Esophagus (tissue), 2 donors: ENCODE measurements at regions not wholly inside any gene's neighbourhood (a gene's known extent, or its start where the extent isn't known, plus 50 kb on each side); places are given as distances from the start of the nearest gene placed in this dataset.

ENCODE experiments used
- H3K27ac ChIP-seq, 2 donors: one replicate each; pipeline ENCODE4 v1.5.1; 2013; ENCODE audit warnings: low read depth in 2 of 2, mild to moderate bottlenecking in 2 of 2, inconsistent platforms in 1 of 2, low read length in 1 of 2, moderate library complexity in 1 of 2
- H3K27me3 ChIP-seq, 2 donors: one replicate each; pipeline ENCODE4 v1.6.1; 2013; ENCODE audit warnings: low read length in 2 of 2, control low read depth in 1 of 2, mild to moderate bottlenecking in 1 of 2; ENCODE audit not compliant: insufficient read depth in 2 of 2, control insufficient read depth in 1 of 2
- H3K36me3 ChIP-seq, 2 donors: one replicate each; pipeline ENCODE4 v1.6.1; 2013; ENCODE audit warnings: low read length in 1 of 2; ENCODE audit not compliant: control insufficient read depth in 2 of 2, insufficient read depth in 2 of 2
- H3K4me1 ChIP-seq, 2 donors: one replicate each; pipeline ENCODE4 v1.6.1; 2013; ENCODE audit warnings: low read length in 1 of 2; ENCODE audit not compliant: control insufficient read depth in 2 of 2, insufficient read depth in 2 of 2
- H3K4me3 ChIP-seq, 2 donors: one replicate each; pipeline ENCODE4 v1.5.1; 2013; ENCODE audit warnings: low read length in 2 of 2, mild to moderate bottlenecking in 2 of 2, low read depth in 1 of 2, moderate library complexity in 1 of 2
- H3K9me3 ChIP-seq, 2 donors: one replicate each; pipeline ENCODE4 v1.6.1; 2013; ENCODE audit warnings: mild to moderate bottlenecking in 2 of 2, low read depth in 1 of 2, low read length in 1 of 2, moderate library complexity in 1 of 2; ENCODE audit not compliant: control insufficient read depth in 2 of 2, insufficient read depth in 1 of 2
- WGBS, 2 donors: extraction: QIAGEN DNeasy Blood & Tissue Kit; methylation state at CpG; one replicate each; pipeline ENCODE4 v1.1.7; 2013; 5-methylcytosine and 5-hydroxymethylcytosine counted together
- donor health status: healthy with polysubstance abuse.
- donor health status: Bipolar disorder and iron deficiency.

DNA sequence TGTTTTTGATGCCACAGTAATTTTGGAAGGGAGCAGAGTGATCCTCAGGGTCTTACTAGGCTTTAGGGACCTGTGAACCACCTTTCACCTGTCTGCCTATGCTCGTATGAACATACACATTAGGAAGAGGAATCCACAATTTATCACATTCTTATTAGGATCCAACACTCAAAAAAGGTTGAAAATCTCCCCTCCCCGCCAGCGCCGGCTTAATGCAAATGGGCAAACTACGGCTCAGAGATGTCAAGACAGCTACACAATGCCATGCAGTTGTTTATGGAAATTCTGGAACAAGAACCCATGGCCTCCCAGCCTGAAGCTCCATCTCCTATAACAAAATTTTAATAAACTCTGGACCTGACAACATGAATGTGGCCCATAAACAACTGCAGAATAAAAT, 375.9 kb upstream of the ACVR2A start:
- Histone ChIP-seq H3K4me3 (no peak overlapping the region), H3K27me3 (no peaks in the 10 kb centered on the region), H3K27ac (no peak overlapping the region), H3K4me1 (no peaks in the 10 kb centered on the region), H3K36me3 (no peaks in the 10 kb centered on the region), H3K9me3 (no peaks in the 10 kb centered on the region)
- 84 to 86% methylated on average over 5 of the region's 5 CpGs for WGBS, 2 donors

DNA sequence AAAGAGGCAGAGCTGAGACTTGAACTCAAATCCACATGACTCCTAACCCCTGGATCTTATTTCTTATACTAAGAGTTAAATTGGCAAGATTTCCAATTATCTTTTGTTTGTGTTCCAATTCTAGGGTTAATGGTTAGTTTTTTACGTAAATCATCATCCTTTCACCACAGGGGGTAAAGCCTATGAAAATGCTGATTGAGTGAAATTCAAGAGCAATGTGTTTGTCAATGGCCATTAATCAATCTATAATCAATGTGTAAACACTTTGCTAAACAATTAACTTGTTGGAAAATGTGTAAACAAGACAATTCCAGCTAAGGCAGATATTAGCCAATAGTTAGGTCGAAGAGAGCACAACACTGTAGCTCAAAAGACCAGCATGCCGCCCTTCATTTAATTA, 376.5 kb upstream of the ACVR2A start:
- H3K4me1 ChIP-seq: no peaks in the 10 kb centered on the region
- H3K27ac ChIP-seq: no peak overlapping the region
- 80 to 89% methylated on average over 3 of the region's 3 CpGs for WGBS, 2 donors
- H3K4me3 ChIP-seq: no peak overlapping the region
- H3K27me3 ChIP-seq: no peaks in the 10 kb centered on the region
- no peaks in the 10 kb centered on the region for H3K36me3 ChIP-seq
- H3K9me3 ChIP-seq: no peaks in the 10 kb centered on the region

DNA sequence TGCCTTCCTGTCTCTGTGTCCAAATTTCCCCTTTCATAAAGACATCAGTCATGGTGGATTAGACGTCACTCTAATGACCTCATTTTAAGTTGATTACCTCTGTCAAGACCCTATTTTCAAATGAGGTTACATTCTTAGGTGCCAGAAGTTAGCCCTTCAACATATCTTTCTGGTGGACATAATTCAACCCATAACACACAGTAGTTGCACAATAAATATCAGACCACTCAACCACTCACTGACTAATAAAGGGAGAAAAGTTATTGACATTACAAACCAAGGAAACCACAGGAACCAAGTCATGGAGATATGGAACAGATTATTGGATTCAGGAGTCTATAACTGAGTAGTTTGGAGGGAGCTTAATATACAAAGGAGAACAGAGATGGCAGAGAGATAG, 377.4 kb upstream of the ACVR2A start:
- no peak overlapping the region for H3K27ac ChIP-seq
- H3K9me3 ChIP-seq: no peaks in the 10 kb centered on the region
- whole genome bisulfite sequencing, 2 donors: 77 to 86% methylated on average over 1 of the region's 1 CpG
- no peak overlapping the region for H3K4me3 ChIP-seq
- no peaks in the 10 kb centered on the region for H3K36me3 ChIP-seq
- no peaks in the 10 kb centered on the region for H3K4me1 ChIP-seq
- H3K27me3 ChIP-seq: no peaks in the 10 kb centered on the region

DNA sequence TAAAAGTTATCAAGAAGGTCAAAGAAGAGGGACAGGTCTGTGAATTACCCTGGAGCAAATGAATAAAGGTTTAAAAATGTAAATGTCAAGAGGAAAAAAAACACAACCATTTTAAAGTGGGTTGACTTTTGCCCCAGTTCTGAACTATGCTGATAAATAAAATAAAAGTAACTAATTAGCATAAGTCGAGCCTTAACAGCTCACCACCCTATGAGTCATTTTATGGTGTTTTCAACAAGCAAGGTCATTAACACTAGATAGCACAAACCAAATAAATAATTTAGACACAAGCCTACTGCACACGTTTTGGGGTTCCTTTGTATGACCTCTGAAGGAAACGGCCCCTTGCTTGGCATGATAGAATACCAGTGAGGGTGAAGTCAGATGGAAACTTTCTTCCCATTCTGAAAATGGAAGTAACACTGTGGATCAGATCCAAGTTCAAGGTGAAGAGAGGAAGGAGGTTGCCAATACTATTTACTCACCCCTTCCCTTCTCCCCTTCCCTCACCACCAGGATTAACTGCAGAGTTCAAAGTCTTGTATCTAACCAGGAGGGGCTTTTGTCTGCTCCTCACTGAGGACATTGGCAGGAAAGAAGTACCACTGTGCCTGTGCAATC, 380.0 kb upstream of the ACVR2A start:
- Histone ChIP-seq H3K27me3 (no peaks in the 10 kb centered on the region), H3K4me3 (no peak overlapping the region), H3K36me3 (no peaks in the 10 kb centered on the region), H3K27ac (no peak overlapping the region), H3K9me3 (no peaks in the 10 kb centered on the region), H3K4me1 (no peaks in the 10 kb centered on the region)
- WGBS, 2 donors: 39 to 40% methylated on average over 3 of the region's 3 CpGs

DNA sequence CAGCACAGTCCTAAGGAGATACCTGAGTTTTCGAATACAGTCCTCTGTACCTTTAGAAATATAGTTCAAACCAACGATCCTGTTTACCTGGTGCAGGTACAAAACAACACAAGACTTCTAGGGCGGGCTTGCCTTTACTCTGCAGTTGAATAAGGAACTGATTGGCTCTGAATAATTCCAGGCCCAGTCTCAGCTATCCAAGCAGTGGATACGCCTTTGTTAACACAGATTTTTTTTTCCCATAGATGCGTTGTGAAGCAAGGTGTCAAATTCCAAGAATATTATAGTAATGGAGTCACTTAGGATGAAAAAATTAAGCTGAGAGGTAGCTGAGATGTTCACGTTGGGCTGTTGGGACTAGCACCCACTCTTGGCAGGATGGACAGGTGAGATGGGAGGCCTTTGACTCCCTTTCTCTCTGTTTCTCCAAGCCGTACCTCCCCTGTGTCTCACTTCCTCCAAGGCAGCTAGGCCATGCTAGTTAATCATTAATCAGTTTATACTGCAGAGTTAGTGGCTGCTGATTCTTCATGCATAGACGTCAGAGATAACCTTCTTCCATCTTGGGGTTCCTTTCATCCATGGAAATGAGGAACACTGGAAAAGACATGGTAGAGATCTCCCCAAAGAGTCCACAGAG, 380.8 kb upstream of the ACVR2A start:
- Histone ChIP-seq H3K36me3 (no peaks in the 10 kb centered on the region), H3K27me3 (no peaks in the 10 kb centered on the region), H3K4me1 (no peaks in the 10 kb centered on the region), H3K9me3 (no peaks in the 10 kb centered on the region), H3K4me3 (no peak overlapping the region), H3K27ac (no peak overlapping the region)
- WGBS, 2 donors: 74 to 89% methylated on average over 8 of the region's 8 CpGs

DNA sequence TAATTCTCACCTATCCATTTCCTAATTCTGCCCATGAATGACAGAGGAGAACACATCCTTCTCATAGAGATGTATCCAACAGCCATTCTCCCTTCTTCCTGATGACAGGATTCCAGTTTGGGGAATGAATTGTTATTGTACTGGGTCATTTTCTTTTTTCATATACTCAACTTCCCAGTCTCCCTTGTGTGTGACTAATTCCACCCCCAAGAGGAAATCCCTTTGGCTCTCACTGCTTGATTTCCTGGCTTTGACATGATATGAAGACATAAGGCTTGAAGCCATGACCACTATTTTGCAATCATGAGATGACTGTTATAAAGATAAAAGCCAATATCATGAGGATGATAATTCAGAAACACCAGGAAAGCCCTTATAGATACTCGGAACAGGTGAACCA, 384.7 kb upstream of the ACVR2A start:
- WGBS, 2 donors: 81 to 89% methylated on average over 1 of the region's 1 CpG
- H3K9me3 ChIP-seq: no peaks in the 10 kb centered on the region
- H3K27ac ChIP-seq: no peak overlapping the region

DNA sequence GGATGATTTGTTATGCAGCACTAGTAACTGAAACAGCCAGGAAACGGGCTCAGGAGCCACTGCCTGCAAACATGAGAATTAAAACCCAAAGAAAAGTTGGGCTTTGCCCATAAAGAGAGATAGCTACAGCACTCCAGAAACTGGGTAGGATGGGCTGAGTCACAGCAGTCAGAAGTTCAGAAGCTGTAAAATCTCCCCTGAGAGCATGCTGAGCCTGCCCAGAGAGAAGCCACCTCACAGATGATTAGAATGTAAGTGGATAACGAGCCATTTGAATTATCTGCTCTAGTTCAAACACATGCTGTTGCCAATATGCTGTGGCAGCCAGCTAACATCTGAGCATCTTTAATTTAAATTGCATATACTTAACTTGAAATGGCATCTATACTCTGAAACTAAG, 388.1 kb upstream of the ACVR2A start:
- no peak overlapping the region for H3K27ac ChIP-seq
- no peaks in the 10 kb centered on the region for H3K4me1 ChIP-seq
- no peak overlapping the region for H3K4me3 ChIP-seq
- H3K27me3 ChIP-seq: no peaks in the 10 kb centered on the region
- H3K9me3 ChIP-seq: no peaks in the 10 kb centered on the region
- H3K36me3 ChIP-seq: no peaks in the 10 kb centered on the region
- WGBS, 2 donors: 80 to 82% methylated on average over 2 of the region's 2 CpGs

More for the DNA sequence above, 384.7 kb upstream of the ACVR2A start:
- Histone ChIP-seq H3K4me3 (no peak overlapping the region), H3K27me3 (no peaks in the 10 kb centered on the region), H3K36me3 (no peaks in the 10 kb centered on the region), H3K4me1 (no peaks in the 10 kb centered on the region)

DNA sequence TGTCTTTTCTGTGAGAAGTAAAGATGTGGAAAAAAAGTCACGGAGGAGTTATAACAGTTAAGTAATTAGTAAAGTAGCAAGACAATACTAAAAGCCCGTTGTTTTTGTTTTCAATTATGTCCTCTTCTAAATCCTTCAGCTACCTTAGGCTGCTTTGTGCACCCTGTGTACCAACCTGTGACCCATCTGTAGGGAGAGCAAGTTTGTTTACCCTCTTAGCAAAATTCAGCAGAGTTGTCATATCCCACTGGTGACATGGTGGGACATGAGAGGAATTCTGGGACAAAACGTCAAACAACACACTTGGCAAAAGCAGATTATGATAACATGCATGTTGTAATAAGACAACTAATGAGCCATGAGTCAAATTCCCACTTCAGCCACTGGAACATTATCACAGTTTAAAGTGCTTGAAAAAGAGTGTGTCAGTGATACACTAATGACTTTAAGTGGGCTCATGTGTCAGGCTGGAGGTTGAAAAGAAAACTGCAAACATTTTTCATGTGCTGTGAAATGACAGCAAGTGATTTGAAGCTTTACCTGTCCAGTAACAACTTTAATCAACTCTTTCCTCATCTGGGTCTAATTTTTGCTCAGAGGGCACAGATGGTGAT, 392.8 kb upstream of the ACVR2A start:
- H3K9me3 ChIP-seq: no peaks in the 10 kb centered on the region
- no peak overlapping the region for H3K27ac ChIP-seq
- no peak overlapping the region for H3K4me3 ChIP-seq
- no peaks in the 10 kb centered on the region for H3K36me3 ChIP-seq
- WGBS, 2 donors: 51 to 59% methylated on average over 3 of the region's 3 CpGs
- no peaks in the 10 kb centered on the region for H3K27me3 ChIP-seq
- no peaks in the 10 kb centered on the region for H3K4me1 ChIP-seq

DNA sequence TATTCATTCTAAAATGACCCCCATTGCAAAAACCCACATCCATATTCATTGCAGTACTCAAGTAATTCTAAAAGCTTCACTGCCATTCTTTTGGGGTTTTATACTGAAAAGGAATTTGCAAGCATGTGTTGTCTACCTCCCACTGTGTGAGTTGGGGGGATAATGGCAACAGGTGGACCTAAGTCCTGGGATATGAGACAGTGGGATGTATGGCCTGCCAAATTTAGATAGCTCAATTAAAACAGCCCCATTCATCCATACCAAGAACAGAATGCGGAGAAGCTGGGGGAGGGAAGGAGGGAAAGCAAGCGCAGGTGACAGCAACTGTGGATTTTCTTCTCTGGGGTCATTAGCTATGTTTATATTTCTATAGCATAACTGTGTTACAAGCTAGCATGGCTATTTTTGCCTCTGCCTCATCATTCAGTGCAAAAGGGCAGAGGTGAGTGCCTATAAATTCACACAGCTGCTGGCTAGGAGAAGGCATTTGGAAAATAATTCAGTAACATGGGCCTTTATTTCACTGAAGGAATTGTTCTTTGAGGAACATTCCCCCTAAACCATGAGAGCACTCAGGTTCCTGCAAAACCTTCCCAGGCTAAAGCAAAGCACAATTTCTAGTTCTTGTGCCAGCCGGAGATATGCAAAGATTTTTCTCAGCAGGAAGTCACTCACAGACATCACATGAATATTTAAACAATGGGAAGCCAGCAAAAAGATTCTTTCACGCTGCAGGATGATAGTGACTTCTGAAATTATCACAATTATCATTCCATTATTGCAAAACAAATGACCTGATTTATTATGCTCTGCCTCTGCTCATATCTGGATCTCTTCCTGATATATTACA, 393.9 kb upstream of the ACVR2A start:
- H3K4me1 ChIP-seq: no peaks in the 10 kb centered on the region
- H3K9me3 ChIP-seq: no peaks in the 10 kb centered on the region
- no peaks in the 10 kb centered on the region for H3K27me3 ChIP-seq
- no peaks in the 10 kb centered on the region for H3K36me3 ChIP-seq
- H3K4me3 ChIP-seq: no peak overlapping the region
- H3K27ac ChIP-seq: no peak overlapping the region
- WGBS, 2 donors: 77 to 79% methylated on average over 4 of the region's 4 CpGs
